HCT116 (cell line): ENCODE measurements at regions not wholly inside any gene's neighbourhood (a gene's known extent, or its start where the extent isn't known, plus 50 kb on each side); places are given as distances from the start of the nearest gene placed in this dataset.

Experiments used
- ATAC-seq: fragments of 200-7000 bp; cut with Tn5 transposase; 2 replicates; pipeline ENCODE4 v1.9.1; 2020; ENCODE audit warnings: mild to moderate bottlenecking, moderate library complexity
- BruUV-seq: library from RNA; stranded (reverse); fragments of 400-500 nt; replicated peaks from 2 replicates; lab custom pipeline; 2021; lab: Mats Ljungman, UMichigan
- CTCF ChIA-PET: fragments of 300-600 bp; sonication (Branson Sonifier 250); formaldehyde crosslinking; loops from one replicate; lab custom pipeline; 2021; ENCODE audit warnings: antibody characterized with exemption; lab: Charles Lee
- POLR2A ChIA-PET: fragments of 300-600, 350-600 bp; sonication (Branson Sonifier 250); formaldehyde crosslinking; loops from one replicate; lab custom pipeline; 2021; ENCODE audit warnings: antibody characterized with exemption; lab: Charles Lee
- RAD21 ChIA-PET, 2 experiments: fragments of 300-600 bp; sonication (Branson Sonifier 250); formaldehyde crosslinking; loops; one replicate each; lab custom pipeline; 2023; ENCODE audit warnings: low total read pairs in 2 of 2; ENCODE audit not compliant: uncharacterized antibody in 2 of 2, unreplicated experiment in 2 of 2, low non-redundant PET in 1 of 2; lab: Charles Lee
- DNase-seq: peaks from one replicate; pipeline ENCODE4 v3.0.0-alpha.2; 2010; ENCODE audit warnings: low read depth, low spot score
- H2AFZ ChIP-seq: fragments of 200-600 bp; shearing (Covaris generic), sonication (generic); 2 replicates; pipeline ENCODE4 v1.6.1; 2017; ENCODE audit warnings: low read depth, mixed run types, mixed read lengths, antibody characterized with exemption, low read length; ENCODE audit not compliant: poor library complexity, severe bottlenecking
- H3K27ac ChIP-seq: 2 replicates; pipeline ENCODE4 v1.5.1; 2012; ENCODE audit warnings: low read depth, low read length
- H3K27me3 ChIP-seq: fragments of 200-600 bp; sonication (generic); 2 replicates; pipeline ENCODE4 v1.6.1; 2016; ENCODE audit warnings: mixed run types, low read length, mixed read lengths; ENCODE audit not compliant: insufficient read depth
- H3K36me3 ChIP-seq, 2 experiments: fragments of 200-500 bp in 1 of 2; fragments of 200-600 bp in 1 of 2; sonication (Bioruptor generic) in 1 of 2; sonication (generic) in 1 of 2; 2 replicates each; pipeline versions ENCODE4 v1.5.1 to v1.6.1; 2014 to 2016; ENCODE audit warnings: low read length in 2 of 2, inconsistent platforms in 1 of 2, mixed read lengths in 1 of 2, mixed run types in 1 of 2; ENCODE audit not compliant: insufficient read depth in 2 of 2, control insufficient read depth in 1 of 2
- H3K4me1 ChIP-seq, 2 experiments: fragments of 200-600 bp in 1 of 2; sonication (generic) in 1 of 2; 2 replicates each; pipeline versions ENCODE4 v1.5.1 to v1.6.1; 2012 to 2017; ENCODE audit warnings: low read length in 2 of 2, inconsistent platforms in 1 of 2, mild to moderate bottlenecking in 1 of 2, mixed read lengths in 1 of 2, mixed run types in 1 of 2, moderate library complexity in 1 of 2; ENCODE audit not compliant: insufficient read depth in 2 of 2, control insufficient read depth in 1 of 2
- H3K4me2 ChIP-seq: fragments of 200-600 bp; sonication (generic); 2 replicates; pipeline ENCODE4 v1.6.1; 2017; ENCODE audit warnings: mixed run types, low read length, mixed read lengths
- H3K4me3 ChIP-seq, 2 experiments: fragments of 200-600 bp in 1 of 2; sonication (generic) in 1 of 2; replicated peaks in 1 of 2; 2 replicates each; pipeline ENCODE4 v1.5.1; 2011 to 2016; ENCODE audit warnings: low read length in 2 of 2, control low read depth in 1 of 2, low read depth in 1 of 2, mild to moderate bottlenecking in 1 of 2, mixed read lengths in 1 of 2, mixed run types in 1 of 2
- H3K79me2 ChIP-seq: fragments of 200-600 bp; sonication (generic); 2 replicates; pipeline ENCODE4 v1.6.1; 2017; ENCODE audit warnings: mild to moderate bottlenecking, mixed run types, low read length, moderate library complexity, mixed read lengths; ENCODE audit not compliant: insufficient read depth
- H3K9ac ChIP-seq: fragments of 200-600 bp; sonication (generic); 2 replicates; pipeline ENCODE4 v1.6.1; 2016; ENCODE audit warnings: low read length, mixed read lengths
- H3K9me2 ChIP-seq: fragments of 200-600 bp; sonication (generic), shearing (Covaris generic); 2 replicates; pipeline ENCODE4 v1.6.1; 2017; ENCODE audit warnings: mixed run types, mild to moderate bottlenecking, moderate library complexity; ENCODE audit not compliant: insufficient read depth
- H3K9me3 ChIP-seq, 2 experiments: fragments of 200-500 bp in 1 of 2; fragments of 200-600 bp in 1 of 2; sonication (Bioruptor generic) in 1 of 2; sonication (generic) in 1 of 2; 2 replicates each; pipeline ENCODE4 v1.6.1; 2014 to 2017; ENCODE audit warnings: low read length in 2 of 2, mixed read lengths in 2 of 2, inconsistent platforms in 1 of 2, low read depth in 1 of 2, mild to moderate bottlenecking in 1 of 2, mixed run types in 1 of 2, moderate library complexity in 1 of 2; ENCODE audit not compliant: control insufficient read depth in 1 of 2, insufficient read depth in 1 of 2
- H4K20me1 ChIP-seq: fragments of 200-600 bp; sonication (generic), shearing (Covaris generic); 2 replicates; pipeline ENCODE4 v1.6.1; 2017; ENCODE audit warnings: mixed run types, mild to moderate bottlenecking, moderate library complexity; ENCODE audit not compliant: insufficient read depth
- ATF3 ChIP-seq: IDR thresholded peaks from 2 replicates; pipeline ENCODE4 v1.6.1; 2012
- CBX3 ChIP-seq: IDR thresholded peaks from 2 replicates; pipeline ENCODE4 v1.6.1; 2012; ENCODE audit warnings: low read depth
- CEBPB ChIP-seq: IDR thresholded peaks from 2 replicates; pipeline ENCODE4 v1.6.1; 2012; ENCODE audit warnings: low read depth
- EGR1 ChIP-seq: IDR thresholded peaks from 2 replicates; pipeline ENCODE4 v1.6.1; 2012; ENCODE audit warnings: low read depth
- ELF1 ChIP-seq: IDR thresholded peaks from 2 replicates; pipeline ENCODE4 v1.6.1; 2012; ENCODE audit warnings: low read depth, borderline replicate concordance
- EZH2 ChIP-seq: fragments of 200-600 bp; sonication (generic); IDR thresholded peaks from 2 replicates; pipeline ENCODE4 v1.6.1; 2017; ENCODE audit warnings: antibody characterized with exemption, mixed run types
- FOSL1 ChIP-seq: IDR thresholded peaks from 2 replicates; pipeline ENCODE4 v1.6.1; 2012; ENCODE audit warnings: low read depth
- JUND ChIP-seq: IDR thresholded peaks from 2 replicates; pipeline ENCODE4 v1.6.1; 2012
- MAX ChIP-seq: IDR thresholded peaks from 2 replicates; pipeline ENCODE4 v1.6.1; 2012
- POLR2A ChIP-seq: IDR thresholded peaks from 2 replicates; pipeline ENCODE4 v1.7.0; 2011; ENCODE audit warnings: borderline replicate concordance; ENCODE audit not compliant: insufficient read depth, insufficient read length; ENCODE audit errors: extremely low read depth
- POLR2AphosphoS5 ChIP-seq: IDR thresholded peaks from 2 replicates; pipeline ENCODE4 v1.6.1; 2011; ENCODE audit warnings: mild to moderate bottlenecking, low read depth, low read length, moderate library complexity
- SRF ChIP-seq: IDR thresholded peaks from 2 replicates; pipeline ENCODE4 v1.6.1; 2012; ENCODE audit warnings: low read depth
- TCF7L2 ChIP-seq: IDR thresholded peaks from 2 replicates; pipeline ENCODE4 v1.7.0; 2011; ENCODE audit warnings: borderline replicate concordance, inconsistent platforms; ENCODE audit not compliant: insufficient read depth, insufficient read length; ENCODE audit errors: extremely low read depth
- YY1 ChIP-seq: IDR thresholded peaks from 2 replicates; pipeline ENCODE4 v1.6.1; 2011; ENCODE audit warnings: low read length, low read depth, moderate library complexity, mild to moderate bottlenecking; ENCODE audit not compliant: insufficient replicate concordance; ENCODE audit errors: extremely low read depth
- ZBTB33 ChIP-seq: IDR thresholded peaks from 2 replicates; pipeline ENCODE4 v1.6.1; 2011; ENCODE audit warnings: mild to moderate bottlenecking, low read length, moderate library complexity; ENCODE audit not compliant: insufficient replicate concordance; ENCODE audit errors: extremely low read depth
- ZFX ChIP-seq: fragments of 450-650 bp; IDR thresholded peaks from 2 replicates; pipeline ENCODE4 v1.6.1; 2017
- ZNF274 ChIP-seq: fragments of 200-500 bp; sonication (Bioruptor generic); IDR thresholded peaks from 2 replicates; pipeline ENCODE4 v1.6.1; 2014; ENCODE audit warnings: mild to moderate bottlenecking, low read depth, low read length, inconsistent platforms
- intact Hi-C: fragments of 100-400 bp; cut with micrococcal nuclease; formaldehyde crosslinking; loops from 2 replicates; pipeline ENCODE4 v1.10.0; 2022

GRCh38 chr6:103119056-103119455 is 1725.5 kb downstream of the GRIK2 start:
- DNase-seq (no peak), ATAC-seq (no peak)
- TF ChIP-seq FOSL1 (no peak), EZH2 (no peak), ZFX (no peak), ELF1 (no peak), YY1 (no peak), MAX (no peak), POLR2A (no peak), ATF3 (no peak), EGR1 (no peak), CBX3 (no peak), CEBPB (no peak), JUND (no peak), POLR2AphosphoS5 (no peak), SRF (no peak)
- no peaks in the 10 kb centered on the region for H3K27me3 ChIP-seq
- intact Hi-C loops = no loop called here
- H3K27ac ChIP-seq = no peak overlapping the region
- no peaks in the 10 kb centered on the region for H3K9me3 ChIP-seq
- no peak overlapping the region for H3K9ac ChIP-seq
- no peaks in the 10 kb centered on the region for H3K36me3 ChIP-seq
- H2AFZ ChIP-seq = no peak overlapping the region
- no TSS peak for BruUV-seq
- ChIA-PET RAD21 (no interaction called here), CTCF (no interaction called here), POLR2A (no interaction called here)
- peaks cover 0 to 3% of the 10 kb centered on the region in 2 experiments; a peak in 1 of 4 replicates for H3K4me1 ChIP-seq
- no peaks in the 10 kb centered on the region for H3K9me2 ChIP-seq
- H3K79me2 ChIP-seq = no peaks in the 10 kb centered on the region
- H3K4me2 ChIP-seq = no peak overlapping the region
- H3K4me3 ChIP-seq = no peak overlapping the region
- no peaks in the 10 kb centered on the region for H4K20me1 ChIP-seq

GRCh38 chr6:103114582-103114981 is 1721.1 kb downstream of the GRIK2 start:
- CTCF ChIA-PET = no interaction called here
- H2AFZ ChIP-seq = no peak overlapping the region
- no peaks in the 10 kb centered on the region for H3K9me3 ChIP-seq
- H3K9me2 ChIP-seq = no peaks in the 10 kb centered on the region
- no peak overlapping the region for H3K27ac ChIP-seq
- no peak overlapping the region for H3K9ac ChIP-seq
- no peaks in the 10 kb centered on the region for H4K20me1 ChIP-seq
- H3K4me2 ChIP-seq = no peak overlapping the region
- no peaks in the 10 kb centered on the region for H3K4me1 ChIP-seq
- RAD21 ChIA-PET = no interaction called here
- POLR2A ChIA-PET = no interaction called here
- no peaks in the 10 kb centered on the region for H3K79me2 ChIP-seq
- no peaks in the 10 kb centered on the region for H3K27me3 ChIP-seq
- intact Hi-C loops = no loop called here
- no peak overlapping the region for H3K4me3 ChIP-seq
- H3K36me3 ChIP-seq = no peaks in the 10 kb centered on the region
- BruUV-seq = no TSS peak
- ATAC-seq = no peak
- DNase-seq = no peak
- TF ChIP-seq ZNF274 (no peak), TCF7L2 (no peak), EGR1 (no peak), FOSL1 (no peak), SRF (no peak), POLR2AphosphoS5 (no peak), CEBPB (no peak), ZBTB33 (no peak), ZFX (no peak)
